OCI-M2 (cell line): ENCODE measurements at regions not wholly inside any gene's neighbourhood (a gene's known extent, or its start where the extent isn't known, plus 50 kb on each side); places are given as distances from the start of the nearest gene placed in this dataset.

Experiments
- DNase-seq: peaks from one replicate; lab custom pipeline; 2025; ENCODE audit not compliant: unreplicated experiment; lab: John Stamatoyannopoulos, UW

- no peak for DNase-seq
These were observed 585.8 kb upstream of the RGS18 start for GRCh38 chr1:191572479-191572878.

DNA sequence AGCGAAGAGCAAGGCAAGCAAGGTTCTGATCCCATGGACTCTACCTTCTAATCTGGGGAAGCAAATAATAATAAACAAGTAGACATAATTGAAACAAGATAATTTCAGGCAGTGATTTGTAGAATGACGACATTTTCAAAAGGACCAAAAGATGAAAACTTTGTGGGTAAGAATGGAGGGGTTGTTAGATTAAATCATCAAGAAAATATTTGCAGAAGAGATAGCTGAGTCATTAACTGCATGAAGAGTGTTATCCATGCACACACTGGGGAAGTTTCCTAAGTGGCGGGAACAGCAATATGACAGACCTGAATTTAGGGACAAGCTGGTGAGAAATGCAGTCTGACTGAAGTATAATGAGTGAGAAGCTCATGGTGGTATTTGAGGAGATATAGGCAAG is 583.1 kb upstream of the RGS18 start:
- DNase-seq = no peak

- no peak for DNase-seq
These were observed 582.5 kb upstream of the RGS18 start for GRCh38 chr1:191575746-191576145.

- no peak for DNase-seq
These were observed 581.0 kb upstream of the RGS18 start for GRCh38 chr1:191577213-191577612.

DNA sequence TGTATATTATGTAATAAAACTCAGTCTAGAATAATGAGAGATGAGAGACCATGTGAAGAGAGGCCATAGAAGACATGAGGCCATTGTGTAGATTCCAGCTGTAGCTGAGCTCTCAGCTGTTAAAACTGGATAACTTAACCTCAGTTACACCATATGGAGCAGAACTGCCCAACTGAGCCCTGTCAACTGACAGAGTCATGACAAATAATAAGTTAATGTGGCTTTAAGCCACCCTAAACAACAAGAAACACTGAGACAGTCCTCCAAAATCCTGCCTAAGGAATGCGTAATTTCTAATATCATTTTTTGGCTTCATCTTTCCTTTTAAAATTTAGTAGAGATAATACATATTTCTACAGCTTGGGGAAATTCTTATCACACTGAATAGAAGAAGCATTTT is 580.0 kb upstream of the RGS18 start:
- DNase-seq = no peak

GRCh38 chr1:191579019-191579418 is 579.2 kb upstream of the RGS18 start:
- DNase-seq = no peak

DNA sequence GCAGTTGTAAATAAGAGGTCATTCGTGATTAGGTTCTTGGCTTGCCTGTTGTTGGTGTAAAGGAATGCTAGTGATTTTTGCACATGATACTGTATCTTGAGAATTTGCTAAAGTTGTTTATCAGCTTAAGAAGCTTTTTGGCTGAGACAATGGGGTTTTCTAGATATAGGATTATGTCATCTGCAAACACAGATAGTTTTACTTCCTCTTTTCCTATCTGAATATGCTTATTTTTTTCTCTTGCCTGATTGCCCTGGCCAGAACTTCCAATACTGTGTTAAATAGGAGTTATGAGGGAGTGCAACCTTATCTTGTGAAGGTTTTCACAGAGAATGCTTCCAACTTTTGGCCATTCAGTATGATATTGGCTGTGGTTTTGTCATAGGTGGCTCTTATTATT is 576.1 kb upstream of the RGS18 start:
- DNase-seq = peak; percentile 7

GRCh38 chr1:191585095-191585494 is 573.2 kb upstream of the RGS18 start:
- DNase-seq = no peak

DNA sequence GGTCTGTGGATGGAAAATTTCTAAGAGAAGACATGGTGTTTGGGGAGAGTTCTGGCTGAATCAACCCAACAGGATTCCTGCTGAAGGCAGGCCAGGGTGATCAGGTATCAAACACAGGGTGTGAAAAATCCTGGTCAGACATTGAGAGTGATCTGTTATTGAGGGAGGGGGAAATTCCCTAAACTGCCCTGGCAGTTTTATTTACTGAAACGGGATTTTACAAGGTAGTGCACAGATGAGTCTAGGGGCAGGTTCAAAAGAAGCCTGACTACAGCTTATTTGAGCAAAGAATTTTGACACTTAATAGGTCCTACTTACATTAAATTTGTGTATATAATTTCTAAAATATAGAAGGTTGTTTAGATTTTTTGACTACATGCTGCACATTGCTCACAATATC is 569.4 kb upstream of the RGS18 start:
- DNase-seq = no peak

DNA sequence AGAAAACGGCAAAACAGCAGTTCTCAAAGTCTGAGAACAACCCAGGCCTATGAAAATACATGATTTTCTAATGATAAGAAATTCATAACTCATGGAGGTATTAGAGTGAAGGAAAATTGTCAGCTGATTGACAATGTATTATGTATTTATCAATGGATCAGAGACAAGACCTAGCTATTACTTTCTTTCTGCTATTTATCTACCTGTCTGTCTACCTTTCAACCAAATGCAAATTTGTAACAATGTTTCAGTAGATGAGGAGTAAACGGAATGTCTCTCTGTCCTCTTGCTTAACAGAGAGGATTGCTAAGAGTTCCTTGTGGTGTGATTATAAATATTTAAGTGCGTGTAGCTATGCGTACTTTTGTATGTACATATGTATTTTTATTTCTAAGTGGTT is 568.7 kb upstream of the RGS18 start:
- DNase-seq = no peak

GRCh38 chr1:191590578-191590977 is 567.7 kb upstream of the RGS18 start:
- DNase-seq = no peak

DNA sequence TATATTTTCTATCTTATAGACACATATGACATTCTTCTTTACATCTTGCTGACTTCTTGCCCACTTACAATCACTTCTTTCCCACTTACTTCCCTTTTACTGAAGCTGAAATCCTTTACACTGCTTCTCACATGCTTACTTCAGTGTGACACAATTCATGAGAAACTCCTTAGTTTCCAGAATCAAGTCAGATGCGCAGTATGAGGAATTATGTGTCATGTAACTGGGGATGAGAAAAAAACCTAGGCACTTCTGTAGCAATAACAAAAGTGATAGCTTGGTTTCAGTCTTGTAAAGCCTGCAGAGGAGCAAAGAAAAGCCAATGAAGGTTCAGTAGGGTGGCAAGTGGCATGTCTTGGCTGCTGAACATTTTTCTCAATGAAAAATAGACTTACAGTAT is 566.2 kb upstream of the RGS18 start:
- DNase-seq = no peak

DNA sequence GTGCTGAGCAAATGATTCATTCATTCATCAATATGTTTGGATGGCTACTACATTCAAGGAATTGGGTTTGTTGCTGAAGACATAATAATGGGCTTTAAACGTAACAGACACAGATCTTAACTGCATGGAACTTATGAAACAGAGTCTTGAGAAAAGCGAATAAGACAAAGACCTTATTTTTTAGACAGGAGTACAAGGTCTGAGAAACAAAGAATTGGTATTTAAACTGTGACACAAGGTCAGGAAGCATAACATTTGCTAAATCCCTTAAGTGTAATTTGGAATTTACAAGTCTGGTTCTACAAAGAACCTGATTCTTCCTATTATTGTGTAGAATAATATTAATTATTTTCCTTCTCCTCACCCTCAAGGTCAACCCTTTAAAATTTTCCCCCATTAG is 565.4 kb upstream of the RGS18 start:
- no peak for DNase-seq

DNA sequence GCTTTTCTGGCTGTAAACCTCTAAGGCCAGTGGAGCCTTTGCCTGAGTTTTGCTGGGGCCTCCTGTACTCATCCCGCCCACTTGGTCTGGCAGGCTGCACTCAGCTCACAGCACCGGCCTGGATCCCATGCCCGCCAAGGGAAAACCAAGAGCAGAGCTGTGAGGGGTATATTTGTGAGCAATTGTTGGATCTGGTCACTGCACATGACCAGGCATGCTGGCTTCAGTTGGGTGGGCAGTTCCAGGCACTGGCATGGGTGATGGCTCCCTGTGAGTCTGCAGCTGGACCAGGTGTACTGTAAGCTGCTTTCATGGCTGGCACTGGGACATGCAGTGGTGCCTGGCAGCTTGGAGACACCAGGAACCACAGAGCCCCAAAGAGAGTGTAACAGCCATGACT is 563.1 kb upstream of the RGS18 start:
- no peak for DNase-seq

DNA sequence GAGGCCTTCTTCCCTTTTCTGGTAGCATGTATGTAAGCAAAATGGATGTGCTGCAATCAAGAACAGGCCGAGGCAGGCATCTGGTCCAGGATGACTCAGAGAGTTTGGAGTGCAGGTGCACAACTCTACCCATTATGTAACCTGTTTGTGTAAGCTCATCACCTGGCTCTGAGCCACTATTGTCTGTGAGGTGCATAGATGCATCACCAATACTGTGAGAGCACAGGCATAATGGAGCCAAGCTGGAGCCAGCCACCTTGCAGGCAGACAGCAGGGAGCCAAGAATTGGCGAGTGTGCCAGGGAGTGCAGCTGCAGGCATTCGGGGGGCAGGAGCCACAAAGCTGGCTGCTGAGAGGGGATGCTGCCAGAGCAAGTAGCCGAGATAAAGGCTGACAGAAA is 549.9 kb upstream of the RGS18 start:
- DNase-seq = no peak

GRCh38 chr1:191609305-191609704 is 549.0 kb upstream of the RGS18 start:
- DNase-seq = no peak

DNA sequence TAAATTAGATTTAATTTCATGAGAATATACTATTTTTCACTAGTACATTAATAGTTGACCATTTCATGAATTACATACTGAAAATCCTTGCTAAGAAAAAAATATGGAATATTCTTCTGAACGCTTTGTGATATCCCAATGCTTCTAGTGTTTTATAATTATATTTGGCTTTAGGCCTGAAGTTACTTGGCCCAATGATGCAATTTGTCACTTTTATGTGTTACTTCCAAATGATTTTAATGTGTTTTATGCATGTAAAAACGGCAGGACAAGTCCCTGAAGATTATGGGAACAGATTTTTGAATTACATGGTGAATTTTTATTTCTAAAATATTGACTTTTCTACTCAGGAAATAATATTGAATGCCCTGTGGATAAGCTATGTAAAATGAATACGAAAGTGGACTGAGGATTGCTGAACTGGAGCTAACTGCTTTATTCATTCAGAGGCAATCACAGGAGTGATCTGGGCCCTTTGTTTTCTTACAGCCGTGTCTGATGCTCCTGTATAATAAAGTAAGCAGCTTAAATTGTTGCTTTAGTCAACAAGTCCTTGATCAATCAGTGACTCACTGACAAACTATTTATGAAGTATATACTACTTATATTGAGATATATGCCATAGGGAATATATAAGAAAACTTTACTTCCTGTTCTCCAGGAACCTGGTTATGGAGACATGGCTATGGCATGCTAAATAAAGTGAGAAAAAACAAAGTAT is 543.0 kb upstream of the RGS18 start:
- DNase-seq = no peak

DNA sequence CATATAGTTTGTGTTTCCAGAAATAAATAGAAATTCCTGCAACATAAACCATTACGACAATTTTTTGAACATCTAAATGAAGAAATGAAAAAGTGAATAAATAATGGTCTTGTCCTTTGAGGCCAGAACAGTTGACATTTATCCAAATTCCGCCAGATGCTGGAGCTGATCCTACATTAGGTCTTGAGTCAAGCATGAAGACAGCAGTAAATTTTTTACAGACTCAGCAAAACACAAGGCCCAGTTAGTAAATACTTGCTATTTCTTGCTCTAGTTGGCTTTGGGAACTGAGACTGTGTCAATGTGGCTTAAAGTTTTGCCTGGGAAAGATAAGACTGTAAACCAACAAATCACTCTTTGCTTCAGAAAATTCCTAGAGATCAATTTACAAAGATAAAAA is 540.1 kb upstream of the RGS18 start:
- no peak for DNase-seq

DNA sequence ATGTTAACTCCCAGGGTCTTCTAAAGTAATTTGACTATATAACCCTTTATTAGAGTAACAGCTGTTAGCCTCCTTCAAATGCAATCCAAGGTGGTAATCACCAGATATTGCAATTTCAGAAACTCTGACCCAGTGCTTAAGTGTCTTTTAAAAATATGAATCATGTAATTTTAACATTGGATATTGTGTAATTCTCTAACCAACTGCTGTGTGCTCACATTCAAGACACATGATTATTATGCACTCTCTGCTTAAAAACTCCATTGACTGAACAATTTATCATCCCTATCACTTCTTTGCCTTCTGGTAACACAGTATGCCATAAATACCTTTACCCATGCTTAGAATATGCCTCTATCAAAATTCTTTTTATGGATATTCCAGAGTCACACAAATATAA is 537.4 kb upstream of the RGS18 start:
- no peak for DNase-seq

- no peak for DNase-seq
These were observed 534.2 kb upstream of the RGS18 start for GRCh38 chr1:191624044-191624443.

GRCh38 chr1:191629836-191630235 is 528.4 kb upstream of the RGS18 start:
- DNase-seq = no peak

- DNase-seq = no peak
These were observed 523.3 kb upstream of the RGS18 start for GRCh38 chr1:191634801-191635508.

DNA sequence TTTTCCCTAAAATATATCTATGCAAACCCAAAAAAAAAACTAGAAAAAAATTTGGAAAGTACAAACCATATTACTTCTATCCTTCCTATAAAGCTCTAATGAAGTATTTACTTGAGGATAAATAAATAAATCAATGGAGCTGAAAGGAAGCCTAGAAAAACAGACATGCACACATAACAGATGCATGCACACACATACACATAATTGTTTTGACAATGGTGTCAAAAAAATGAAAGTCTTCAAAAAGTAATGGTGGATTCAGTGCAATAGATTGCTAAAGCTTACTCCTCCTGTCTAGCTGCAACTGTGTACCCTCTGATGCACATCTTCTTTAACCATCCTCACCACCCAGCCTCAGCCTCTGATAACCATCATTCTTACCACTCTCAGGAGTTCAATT is 521.9 kb upstream of the RGS18 start:
- DNase-seq = no peak
